ENCODE measurements at regions not wholly inside any gene's neighbourhood (a gene's known extent, or its start where the extent isn't known, plus 50 kb on each side); places are given as distances from the start of the nearest gene placed in this dataset.

DNA sequence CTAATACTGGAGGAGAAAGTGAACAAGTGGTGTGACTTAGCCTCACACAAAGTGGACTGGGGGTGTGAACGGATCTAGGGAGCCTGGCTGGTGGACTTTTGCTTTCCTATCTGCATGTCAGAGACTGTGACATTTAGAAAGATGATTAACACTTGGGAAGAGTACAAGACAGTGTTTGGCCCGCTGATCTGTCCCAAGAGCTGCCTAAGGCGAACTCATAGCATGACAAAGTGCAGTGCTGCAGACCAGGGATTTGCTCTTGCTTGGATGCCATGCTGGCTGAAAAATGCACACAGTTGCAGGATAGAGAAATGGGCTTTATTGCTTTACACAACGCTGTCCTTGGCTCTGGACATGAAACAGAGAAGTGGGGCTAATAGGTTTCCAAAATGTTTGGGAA is 386.0 kb upstream of the MAN1A1 start:
- TF ChIP-seq, protein P1, sequence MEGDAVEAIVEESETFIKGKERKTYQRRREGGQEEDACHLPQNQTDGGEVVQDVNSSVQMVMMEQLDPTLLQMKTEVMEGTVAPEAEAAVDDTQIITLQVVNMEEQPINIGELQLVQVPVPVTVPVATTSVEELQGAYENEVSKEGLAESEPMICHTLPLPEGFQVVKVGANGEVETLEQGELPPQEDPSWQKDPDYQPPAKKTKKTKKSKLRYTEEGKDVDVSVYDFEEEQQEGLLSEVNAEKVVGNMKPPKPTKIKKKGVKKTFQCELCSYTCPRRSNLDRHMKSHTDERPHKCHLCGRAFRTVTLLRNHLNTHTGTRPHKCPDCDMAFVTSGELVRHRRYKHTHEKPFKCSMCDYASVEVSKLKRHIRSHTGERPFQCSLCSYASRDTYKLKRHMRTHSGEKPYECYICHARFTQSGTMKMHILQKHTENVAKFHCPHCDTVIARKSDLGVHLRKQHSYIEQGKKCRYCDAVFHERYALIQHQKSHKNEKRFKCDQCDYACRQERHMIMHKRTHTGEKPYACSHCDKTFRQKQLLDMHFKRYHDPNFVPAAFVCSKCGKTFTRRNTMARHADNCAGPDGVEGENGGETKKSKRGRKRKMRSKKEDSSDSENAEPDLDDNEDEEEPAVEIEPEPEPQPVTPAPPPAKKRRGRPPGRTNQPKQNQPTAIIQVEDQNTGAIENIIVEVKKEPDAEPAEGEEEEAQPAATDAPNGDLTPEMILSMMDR (IDR thresholded peaks at IDR 0.05), result no peak
- no peak for TF ChIP-seq POLR2A (IDR thresholded peaks at IDR 0.05)

All from uterus (tissue), 2 donors.